Jurkat, Clone E6-1 (cell line): ENCODE measurements at regions not wholly inside any gene's neighbourhood (a gene's known extent, or its start where the extent isn't known, plus 50 kb on each side); places are given as distances from the start of the nearest gene placed in this dataset.

ENCODE experiments used
- DNase-seq: peaks from one replicate; pipeline ENCODE4 v3.0.0-alpha.2; 2011; ENCODE audit warnings: low read depth, low spot score
- H3K4me3 ChIP-seq: 2 replicates; pipeline ENCODE4 v1.5.1; 2011; ENCODE audit warnings: mild to moderate bottlenecking, low read length, control low read depth, moderate library complexity

- no peak for DNase-seq
- no peak overlapping the region for H3K4me3 ChIP-seq
Observed at GRCh38 chr1:200354243-200354642, 55.6 kb downstream of the ZNF281 start.

GRCh38 chr1:200353232-200353631, 56.6 kb downstream of the ZNF281 start:
- H3K4me3 ChIP-seq = no peak overlapping the region
- no peak for DNase-seq

GRCh38 chr1:200351826-200352549, 57.8 kb downstream of the ZNF281 start:
- DNase-seq = peak; percentile 27
- H3K4me3 ChIP-seq = peak overlapping the region; percentile 24

- H3K4me3 ChIP-seq = no peak overlapping the region
- no peak for DNase-seq
Observed at GRCh38 chr1:200351425-200351824, 58.4 kb downstream of the ZNF281 start.

- DNase-seq = no peak
- H3K4me3 ChIP-seq = no peak overlapping the region
Observed at GRCh38 chr1:200346700-200347099, 63.1 kb downstream of the ZNF281 start.

GRCh38 chr1:200345520-200345919, 64.3 kb downstream of the ZNF281 start:
- DNase-seq = no peak
- H3K4me3 ChIP-seq = no peak overlapping the region

- no peak overlapping the region for H3K4me3 ChIP-seq
- no peak for DNase-seq
Observed at GRCh38 chr1:200343874-200344273, 66.0 kb downstream of the ZNF281 start.

GRCh38 chr1:200342511-200343311, 67.1 kb downstream of the ZNF281 start:
- no peak overlapping the region for H3K4me3 ChIP-seq
- DNase-seq = no peak

- DNase-seq = no peak
- no peak overlapping the region for H3K4me3 ChIP-seq
Observed at GRCh38 chr1:200338451-200338850, 71.4 kb downstream of the ZNF281 start.

GRCh38 chr1:200337831-200338230, 72.0 kb downstream of the ZNF281 start:
- H3K4me3 ChIP-seq = no peak overlapping the region
- no peak for DNase-seq

- no peak overlapping the region for H3K4me3 ChIP-seq
- DNase-seq = no peak
Observed at GRCh38 chr1:200337410-200337809, 72.4 kb downstream of the ZNF281 start.

- no peak for DNase-seq
- H3K4me3 ChIP-seq = no peak overlapping the region
Observed at GRCh38 chr1:200336901-200337391, 72.9 kb downstream of the ZNF281 start.

GRCh38 chr1:200336101-200336845, 73.6 kb downstream of the ZNF281 start:
- no peak for DNase-seq
- no peak overlapping the region for H3K4me3 ChIP-seq

- no peak overlapping the region for H3K4me3 ChIP-seq
- DNase-seq = no peak
Observed at GRCh38 chr1:200334661-200335256, 75.1 kb downstream of the ZNF281 start.

GRCh38 chr1:200333329-200333728, 76.5 kb downstream of the ZNF281 start:
- DNase-seq = no peak
- H3K4me3 ChIP-seq = no peak overlapping the region

GRCh38 chr1:200332716-200333115, 77.1 kb downstream of the ZNF281 start:
- DNase-seq = no peak

GRCh38 chr1:200330741-200331428, 79.0 kb downstream of the ZNF281 start:
- DNase-seq = no peak
- H3K4me3 ChIP-seq = no peak overlapping the region

More at GRCh38 chr1:200332716-200333115, 77.1 kb downstream of the ZNF281 start:
- no peak overlapping the region for H3K4me3 ChIP-seq

GRCh38 chr1:200329208-200329882, 80.5 kb downstream of the ZNF281 start:
- H3K4me3 ChIP-seq = no peak overlapping the region
- DNase-seq = no peak
